Suprapubic skin (tissue), 3 donors: ENCODE measurements at regions not wholly inside any gene's neighbourhood (a gene's known extent, or its start where the extent isn't known, plus 50 kb on each side); places are given as distances from the start of the nearest gene placed in this dataset.

Source experiments
- POLR2AphosphoS5 ChIP-seq, 3 donors: sonication (generic); formaldehyde crosslinking; IDR thresholded peaks; one replicate each; pipeline ENCODE4 v1.6.1; 2017; ENCODE audit warnings: antibody characterized with exemption in 3 of 3
- TF ChIP-seq, protein P1 (sequence below), 2 donors: fragments of 200-600 bp in 1 of 2; fragments of 450-650 bp in 1 of 2; sonication (generic) in 1 of 2; IDR thresholded peaks; one replicate each; pipeline ENCODE4 v1.5.1; 2016 to 2019; ENCODE audit warnings: antibody characterized with exemption in 2 of 2, mild to moderate bottlenecking in 1 of 2, moderate library complexity in 1 of 2

DNA sequence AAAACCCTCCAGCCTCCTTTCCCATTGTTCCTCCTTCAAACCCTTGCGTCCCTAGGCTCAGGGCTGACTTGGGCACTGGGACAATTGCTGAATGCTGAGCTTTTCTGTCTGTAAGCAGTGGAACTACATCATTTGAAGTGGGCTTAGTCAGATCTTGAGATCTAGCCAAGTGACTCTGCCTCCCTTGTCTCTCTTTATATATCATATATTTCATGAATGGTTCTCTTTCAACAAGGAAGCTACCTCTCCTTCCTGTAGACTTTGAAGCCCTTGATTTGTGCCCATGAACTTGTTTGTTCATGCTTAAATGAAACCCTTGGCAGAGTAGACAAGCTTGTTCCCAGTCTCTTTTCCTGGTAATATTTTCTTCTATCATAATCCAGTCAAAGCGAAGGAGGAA, 60.0 kb upstream of the KIF13A start:
- TF ChIP-seq, protein P1, sequence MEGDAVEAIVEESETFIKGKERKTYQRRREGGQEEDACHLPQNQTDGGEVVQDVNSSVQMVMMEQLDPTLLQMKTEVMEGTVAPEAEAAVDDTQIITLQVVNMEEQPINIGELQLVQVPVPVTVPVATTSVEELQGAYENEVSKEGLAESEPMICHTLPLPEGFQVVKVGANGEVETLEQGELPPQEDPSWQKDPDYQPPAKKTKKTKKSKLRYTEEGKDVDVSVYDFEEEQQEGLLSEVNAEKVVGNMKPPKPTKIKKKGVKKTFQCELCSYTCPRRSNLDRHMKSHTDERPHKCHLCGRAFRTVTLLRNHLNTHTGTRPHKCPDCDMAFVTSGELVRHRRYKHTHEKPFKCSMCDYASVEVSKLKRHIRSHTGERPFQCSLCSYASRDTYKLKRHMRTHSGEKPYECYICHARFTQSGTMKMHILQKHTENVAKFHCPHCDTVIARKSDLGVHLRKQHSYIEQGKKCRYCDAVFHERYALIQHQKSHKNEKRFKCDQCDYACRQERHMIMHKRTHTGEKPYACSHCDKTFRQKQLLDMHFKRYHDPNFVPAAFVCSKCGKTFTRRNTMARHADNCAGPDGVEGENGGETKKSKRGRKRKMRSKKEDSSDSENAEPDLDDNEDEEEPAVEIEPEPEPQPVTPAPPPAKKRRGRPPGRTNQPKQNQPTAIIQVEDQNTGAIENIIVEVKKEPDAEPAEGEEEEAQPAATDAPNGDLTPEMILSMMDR (IDR thresholded peaks at IDR 0.05): no peak
- TF ChIP-seq POLR2AphosphoS5 (IDR thresholded peaks at IDR 0.05): no peak
